AG04449 (cell line): ENCODE measurements at regions not wholly inside any gene's neighbourhood (a gene's known extent, or its start where the extent isn't known, plus 50 kb on each side); places are given as distances from the start of the nearest gene placed in this dataset.
"Not testable (repeated sequence)": the region's sequence is repeated elsewhere in the genome, so short reads cannot be mapped to it uniquely, and the experiment has no call there.

Source experiments
- CTCF ChIA-PET: fragments of 350-600 bp; formaldehyde crosslinking; extraction: SDS; loops from one replicate; lab custom pipeline; 2021; ENCODE audit warnings: antibody characterized with exemption; lab: Yijun Ruan, JAX
- POLR2A ChIA-PET: fragments of 400-600, 350-600 bp; formaldehyde crosslinking; extraction: SDS; loops from one replicate; lab custom pipeline; 2020; ENCODE audit warnings: antibody characterized with exemption, inconsistent platforms; lab: Yijun Ruan, JAX
- DNase-seq: peaks from one replicate; pipeline ENCODE4 v3.0.0-alpha.2; 2010; ENCODE audit warnings: low read depth, low spot score
- H3K4me3 ChIP-seq: 2 replicates; pipeline ENCODE4 v1.5.1; 2011; ENCODE audit warnings: low read depth, mild to moderate bottlenecking, control low read depth, low read length
- TF ChIP-seq, protein P1 (sequence below): IDR thresholded peaks from one replicate; pipeline ENCODE4 v1.5.1; 2011; ENCODE audit warnings: mild to moderate bottlenecking, moderate library complexity, low read length, control low read depth, inconsistent platforms; ENCODE audit not compliant: insufficient read depth; ENCODE audit errors: missing control alignments

- POLR2A ChIA-PET, DNase-seq, CTCF ChIA-PET, H3K4me3 ChIP-seq: not testable (repeated sequence)
Observed at GRCh38 chr7:65699715-65700356, 173.0 kb upstream of the VKORC1L1 start.

GRCh38 chr7:65719123-65719798 is 153.6 kb upstream of the VKORC1L1 start:
- POLR2A ChIA-PET, DNase-seq, CTCF ChIA-PET, H3K4me3 ChIP-seq: not testable (repeated sequence)

GRCh38 chr7:65722361-65722792 is 150.5 kb upstream of the VKORC1L1 start:
- DNase-seq = no peak
- H3K4me3 ChIP-seq = no peak overlapping the region
- ChIA-PET CTCF (interaction anchor here (0.8 to 1.8 kb wide), 3 partner anchors 8 to 291 kb away, joined by 4 to 5 read pairs (median 4); no protein-coding TSS in a partner anchor), POLR2A (interaction anchor here (0.6 kb wide), 1 partner anchor 19 kb away, joined by 4 read pairs; no protein-coding TSS in a partner anchor)
- TF ChIP-seq, protein P1, sequence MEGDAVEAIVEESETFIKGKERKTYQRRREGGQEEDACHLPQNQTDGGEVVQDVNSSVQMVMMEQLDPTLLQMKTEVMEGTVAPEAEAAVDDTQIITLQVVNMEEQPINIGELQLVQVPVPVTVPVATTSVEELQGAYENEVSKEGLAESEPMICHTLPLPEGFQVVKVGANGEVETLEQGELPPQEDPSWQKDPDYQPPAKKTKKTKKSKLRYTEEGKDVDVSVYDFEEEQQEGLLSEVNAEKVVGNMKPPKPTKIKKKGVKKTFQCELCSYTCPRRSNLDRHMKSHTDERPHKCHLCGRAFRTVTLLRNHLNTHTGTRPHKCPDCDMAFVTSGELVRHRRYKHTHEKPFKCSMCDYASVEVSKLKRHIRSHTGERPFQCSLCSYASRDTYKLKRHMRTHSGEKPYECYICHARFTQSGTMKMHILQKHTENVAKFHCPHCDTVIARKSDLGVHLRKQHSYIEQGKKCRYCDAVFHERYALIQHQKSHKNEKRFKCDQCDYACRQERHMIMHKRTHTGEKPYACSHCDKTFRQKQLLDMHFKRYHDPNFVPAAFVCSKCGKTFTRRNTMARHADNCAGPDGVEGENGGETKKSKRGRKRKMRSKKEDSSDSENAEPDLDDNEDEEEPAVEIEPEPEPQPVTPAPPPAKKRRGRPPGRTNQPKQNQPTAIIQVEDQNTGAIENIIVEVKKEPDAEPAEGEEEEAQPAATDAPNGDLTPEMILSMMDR = peak; percentile 59

GRCh38 chr7:65727182-65727581 is 145.7 kb upstream of the VKORC1L1 start:
- CTCF ChIA-PET, DNase-seq, POLR2A ChIA-PET, H3K4me3 ChIP-seq: not testable (repeated sequence)

GRCh38 chr7:65731129-65731528 is 141.7 kb upstream of the VKORC1L1 start:
- CTCF ChIA-PET = interaction anchor here (1.2 kb wide), 1 partner anchor 9 kb away, joined by 5 read pairs; no protein-coding TSS in a partner anchor
- peak overlapping the region; percentile 41 for H3K4me3 ChIP-seq
- POLR2A ChIA-PET = no interaction called here
- no peak for DNase-seq
- TF ChIP-seq, protein P1 = no peak

GRCh38 chr7:65731562-65732035 is 141.3 kb upstream of the VKORC1L1 start:
- TF ChIP-seq, protein P1 = peak; percentile 48
- DNase-seq = no peak
- POLR2A ChIA-PET = no interaction called here
- CTCF ChIA-PET = interaction anchor here (1.0 to 1.6 kb wide), 5 partner anchors 9 to 299 kb away, joined by 3 to 5 read pairs (median 4); no protein-coding TSS in a partner anchor
- peak overlapping the region; percentile 41 for H3K4me3 ChIP-seq

DNA sequence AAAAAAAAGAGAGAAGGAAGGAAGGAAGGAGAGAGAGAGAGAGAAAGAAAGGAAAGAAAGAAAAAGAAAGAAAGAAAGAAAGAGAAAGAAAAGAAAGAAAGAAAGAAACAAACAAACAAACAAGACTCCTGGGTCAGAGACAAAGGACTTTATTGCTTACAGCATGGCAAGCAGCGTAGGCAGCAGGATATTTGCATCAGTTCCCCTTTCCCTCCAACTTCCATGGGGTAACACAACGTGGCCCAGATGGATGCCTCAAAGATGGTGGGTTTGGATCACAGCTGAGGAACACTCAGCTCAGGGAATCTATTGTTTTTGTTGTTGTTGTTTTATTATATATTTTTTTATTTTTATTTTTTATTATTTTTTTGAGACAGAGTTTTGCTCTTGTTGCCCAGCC is 128.5 kb upstream of the VKORC1L1 start:
- ChIA-PET POLR2A (no interaction called here), CTCF (no interaction called here)
- TF ChIP-seq, protein P1 = no peak
- no peak overlapping the region for H3K4me3 ChIP-seq
- no peak for DNase-seq
